Middle frontal gyrus (tissue), 1 donor: ENCODE measurements at regions not wholly inside any gene's neighbourhood (a gene's known extent, or its start where the extent isn't known, plus 50 kb on each side); places are given as distances from the start of the nearest gene placed in this dataset.
"Not testable (repeated sequence)": the region's sequence is repeated elsewhere in the genome, so short reads cannot be mapped to it uniquely, and the experiment has no call there.

Source experiments
- DNase-seq: peaks from one replicate; pipeline ENCODE4 v3.0.0-alpha.2; 2015; ENCODE audit warnings: low spot score; ENCODE audit errors: extremely low spot score

GRCh38 chr7:81064426-81064825 lies 145.6 kb upstream of the SEMA3C start:
- DNase-seq, result no peak

- DNase-seq, result no peak
Measured at GRCh38 chr7:81062755-81063154, 143.9 kb upstream of the SEMA3C start.

- DNase-seq, result not testable (repeated sequence)
Measured at GRCh38 chr7:81057469-81057868, 138.6 kb upstream of the SEMA3C start.

- DNase-seq, result no peak
Measured at GRCh38 chr7:81053623-81054022, 134.8 kb upstream of the SEMA3C start.

- DNase-seq, result no peak
Measured at GRCh38 chr7:81051811-81052413, 133.1 kb upstream of the SEMA3C start.

- no peak for DNase-seq
Measured at GRCh38 chr7:81045491-81046030, 126.7 kb upstream of the SEMA3C start.

GRCh38 chr7:81042646-81043045 lies 123.8 kb upstream of the SEMA3C start:
- DNase-seq, result not testable (repeated sequence)

- DNase-seq, result no peak
Measured at GRCh38 chr7:81040496-81040895, 121.6 kb upstream of the SEMA3C start.

- no peak for DNase-seq
Measured at GRCh38 chr7:81036871-81037270, 118.0 kb upstream of the SEMA3C start.

GRCh38 chr7:81036057-81036456 lies 117.2 kb upstream of the SEMA3C start:
- DNase-seq, result no peak

GRCh38 chr7:81031996-81032395 lies 113.1 kb upstream of the SEMA3C start:
- DNase-seq, result no peak

GRCh38 chr7:81031243-81031642 lies 112.4 kb upstream of the SEMA3C start:
- no peak for DNase-seq

- no peak for DNase-seq
Measured at GRCh38 chr7:81030472-81030871, 111.6 kb upstream of the SEMA3C start.

- no peak for DNase-seq
Measured at GRCh38 chr7:81029511-81029910, 110.7 kb upstream of the SEMA3C start.

GRCh38 chr7:81025360-81025759 lies 106.5 kb upstream of the SEMA3C start:
- no peak for DNase-seq

- no peak for DNase-seq
Measured at GRCh38 chr7:81014908-81015307, 96.1 kb upstream of the SEMA3C start.

- no peak for DNase-seq
Measured at GRCh38 chr7:81014266-81014665, 95.4 kb upstream of the SEMA3C start.

GRCh38 chr7:81013083-81013817 lies 94.4 kb upstream of the SEMA3C start:
- no peak for DNase-seq

GRCh38 chr7:81008901-81009300 lies 90.0 kb upstream of the SEMA3C start:
- DNase-seq, result no peak

- DNase-seq, result no peak
Measured at GRCh38 chr7:81007051-81007450, 88.2 kb upstream of the SEMA3C start.

- DNase-seq, result no peak
Measured at GRCh38 chr7:81005254-81005653, 86.4 kb upstream of the SEMA3C start.

- no peak for DNase-seq
Measured at GRCh38 chr7:81004098-81004497, 85.2 kb upstream of the SEMA3C start.

- no peak for DNase-seq
Measured at GRCh38 chr7:81003326-81003725, 84.5 kb upstream of the SEMA3C start.
